ENCODE measurements at regions not wholly inside any gene's neighbourhood (a gene's known extent, or its start where the extent isn't known, plus 50 kb on each side); places are given as distances from the start of the nearest gene placed in this dataset.

GRCh38 chr2:200049086-200049485, 93.7 kb downstream of the MAIP1 start:
- Histone ChIP-seq H3K4me2 (no peak overlapping the region), H3K4me1 (no peaks in the 10 kb centered on the region), H3K9ac (no peak overlapping the region), H3K9me3 (ENCODE audit: low read depth) (no peaks in the 10 kb centered on the region), H3K36me3 (no peaks in the 10 kb centered on the region), H3K4me3 (no peak overlapping the region), H2AFZ (replicated peaks) (no peak overlapping the region), H3K79me2 (ENCODE audit: low read depth) (no peaks in the 10 kb centered on the region), H4K20me1 (ENCODE audit: low read depth) (no peaks in the 10 kb centered on the region), H3K27me3 (no peaks in the 10 kb centered on the region), H3K27ac (no peak overlapping the region), H3F3A (ENCODE audit: low read depth) (no peaks in the 10 kb centered on the region)
- no peak for DNase-seq (ENCODE audit: low spot score)
- Mint-ChIP-seq H3K4me1 (peaks cover 34% of the 10 kb centered on the region), H3K4me3 (no peak overlapping the region), H3K27ac (no peak overlapping the region), H3K9me3 (peaks cover 39% of the 10 kb centered on the region), H3K36me3 (peaks cover 2% of the 10 kb centered on the region), H3K27me3 (ENCODE audit: insufficient read depth, low read depth) (peaks cover 5% of the 10 kb centered on the region)
- TF ChIP-seq CTCF (IDR thresholded peaks at IDR 0.05) = no peak
- TF ChIP-seq EZH2 (IDR thresholded peaks at IDR 0.05) = no peak
- TF ChIP-seq EZH2phosphoT487 (IDR thresholded peaks at IDR 0.05) = no peak

- H3K4me2 ChIP-seq = no peak overlapping the region
- Mint-ChIP-seq H3K4me3 (no peak overlapping the region), H3K27ac (peak overlapping the region; percentile 74), H3K4me1 (peaks cover 38% of the 10 kb centered on the region), H3K36me3 (peaks cover under 1% of the 10 kb centered on the region), H3K9me3 (peaks cover 30% of the 10 kb centered on the region), H3K27me3 (ENCODE audit: insufficient read depth, low read depth) (peaks cover 3% of the 10 kb centered on the region)
- DNase-seq (ENCODE audit: low spot score) = no peak
- no peaks in the 10 kb centered on the region for H3K4me1 ChIP-seq
- no peak overlapping the region for H3K9ac ChIP-seq
- no peak overlapping the region for H3K27ac ChIP-seq
- no peaks in the 10 kb centered on the region for H3K27me3 ChIP-seq
- H3F3A ChIP-seq (ENCODE audit: low read depth) = no peaks in the 10 kb centered on the region
- H3K36me3 ChIP-seq = no peaks in the 10 kb centered on the region
- H2AFZ ChIP-seq (replicated peaks) = no peak overlapping the region
- H3K9me3 ChIP-seq (ENCODE audit: low read depth) = no peaks in the 10 kb centered on the region
- no peaks in the 10 kb centered on the region for H4K20me1 ChIP-seq (ENCODE audit: low read depth)
- H3K79me2 ChIP-seq (ENCODE audit: low read depth) = no peaks in the 10 kb centered on the region
- H3K4me3 ChIP-seq = no peak overlapping the region
- no peak for TF ChIP-seq EZH2 (IDR thresholded peaks at IDR 0.05)
- TF ChIP-seq EZH2phosphoT487 (IDR thresholded peaks at IDR 0.05) = no peak
These were observed 95.7 kb downstream of the MAIP1 start for GRCh38 chr2:200050921-200051610.

- H3K27me3 Mint-ChIP-seq (ENCODE audit: insufficient read depth, low read depth) = peaks cover 3% of the 10 kb centered on the region
- Histone ChIP-seq H3K27ac (no peak overlapping the region), H3K9ac (no peak overlapping the region), H3K36me3 (no peaks in the 10 kb centered on the region), H4K20me1 (ENCODE audit: low read depth) (no peaks in the 10 kb centered on the region), H3K4me2 (no peak overlapping the region), H3K27me3 (no peaks in the 10 kb centered on the region), H3K4me3 (no peak overlapping the region), H3F3A (ENCODE audit: low read depth) (no peaks in the 10 kb centered on the region), H3K4me1 (no peaks in the 10 kb centered on the region), H3K79me2 (ENCODE audit: low read depth) (no peaks in the 10 kb centered on the region), H3K9me3 (ENCODE audit: low read depth) (no peaks in the 10 kb centered on the region), H2AFZ (replicated peaks) (no peak overlapping the region)
- H3K36me3 Mint-ChIP-seq = peaks cover 2% of the 10 kb centered on the region
- peak overlapping the region; percentile 21 for H3K4me3 Mint-ChIP-seq
- TF ChIP-seq EZH2 (IDR thresholded peaks at IDR 0.05) (no peak), CTCF (IDR thresholded peaks at IDR 0.05) (no peak), EZH2phosphoT487 (IDR thresholded peaks at IDR 0.05) (no peak)
- H3K27ac Mint-ChIP-seq = peak overlapping the region; percentile 74
- peaks cover 29% of the 10 kb centered on the region for H3K9me3 Mint-ChIP-seq
- peaks cover 38% of the 10 kb centered on the region for H3K4me1 Mint-ChIP-seq
- no peak for DNase-seq (ENCODE audit: low spot score)
These were observed 96.2 kb downstream of the MAIP1 start for GRCh38 chr2:200051611-200051945.

- no peaks in the 10 kb centered on the region for H3K9me3 ChIP-seq (ENCODE audit: low read depth)
- H3K9ac ChIP-seq = no peak overlapping the region
- H4K20me1 ChIP-seq (ENCODE audit: low read depth) = no peaks in the 10 kb centered on the region
- no peak overlapping the region for H3K27ac ChIP-seq
- no peak for DNase-seq (ENCODE audit: low spot score)
- H3K4me1 ChIP-seq = no peaks in the 10 kb centered on the region
- Mint-ChIP-seq H3K36me3 (peaks cover 3% of the 10 kb centered on the region), H3K4me1 (peaks cover 38% of the 10 kb centered on the region), H3K27me3 (ENCODE audit: insufficient read depth, low read depth) (peaks cover 5% of the 10 kb centered on the region), H3K9me3 (peaks cover 28% of the 10 kb centered on the region), H3K27ac (no peak overlapping the region), H3K4me3 (no peak overlapping the region)
- H3K79me2 ChIP-seq (ENCODE audit: low read depth) = no peaks in the 10 kb centered on the region
- H3F3A ChIP-seq (ENCODE audit: low read depth) = peaks cover 4% of the 10 kb centered on the region
- no peaks in the 10 kb centered on the region for H3K36me3 ChIP-seq
- no peak overlapping the region for H2AFZ ChIP-seq (replicated peaks)
- no peaks in the 10 kb centered on the region for H3K27me3 ChIP-seq
- H3K4me3 ChIP-seq = no peak overlapping the region
- TF ChIP-seq EZH2 (IDR thresholded peaks at IDR 0.05) (no peak), CTCF (IDR thresholded peaks at IDR 0.05) (no peak), EZH2phosphoT487 (IDR thresholded peaks at IDR 0.05) (no peak)
- no peak overlapping the region for H3K4me2 ChIP-seq
These were observed 97.2 kb downstream of the MAIP1 start for GRCh38 chr2:200052627-200053026.
